Gastroesophageal sphincter (tissue), 3 donors: ENCODE measurements at regions not wholly inside any gene's neighbourhood (a gene's known extent, or its start where the extent isn't known, plus 50 kb on each side); places are given as distances from the start of the nearest gene placed in this dataset.

Source experiments
- EP300 ChIP-seq: sonication (generic); formaldehyde crosslinking; IDR thresholded peaks from one replicate; pipeline ENCODE4 v1.6.1; 2017; ENCODE audit warnings: antibody characterized with exemption, mild to moderate bottlenecking
- TF ChIP-seq, protein P1 (sequence below), 4 experiments: fragments of 200-600 bp in 2 of 4; fragments of 450-650 bp in 2 of 4; sonication (generic) in 1 of 4; IDR thresholded peaks; one replicate each; pipeline ENCODE4 v1.5.1; 2017 to 2019; ENCODE audit warnings: antibody characterized with exemption in 4 of 4, mild to moderate bottlenecking in 2 of 4, moderate library complexity in 2 of 4

DNA sequence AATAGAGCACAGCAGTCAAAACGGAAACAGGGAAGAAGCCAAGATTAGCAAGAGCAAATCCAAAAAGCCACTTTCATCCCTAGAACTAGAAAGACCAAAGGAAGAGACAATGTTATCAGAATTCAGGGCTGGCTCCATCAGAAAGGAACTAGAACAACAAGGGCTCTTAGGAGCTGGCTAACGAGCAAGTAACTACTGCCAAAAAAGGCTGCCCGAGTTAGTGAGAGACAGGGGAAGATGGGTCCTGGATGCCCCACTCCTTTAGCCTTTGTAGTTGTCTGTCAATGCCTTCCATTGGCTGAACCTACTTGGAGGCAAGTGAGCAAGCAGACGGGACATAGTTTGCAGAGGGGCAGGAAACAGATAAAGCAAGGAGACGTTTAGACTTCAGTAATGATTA, 240.4 kb downstream of the KLF12 start:
- TF ChIP-seq, protein P1, sequence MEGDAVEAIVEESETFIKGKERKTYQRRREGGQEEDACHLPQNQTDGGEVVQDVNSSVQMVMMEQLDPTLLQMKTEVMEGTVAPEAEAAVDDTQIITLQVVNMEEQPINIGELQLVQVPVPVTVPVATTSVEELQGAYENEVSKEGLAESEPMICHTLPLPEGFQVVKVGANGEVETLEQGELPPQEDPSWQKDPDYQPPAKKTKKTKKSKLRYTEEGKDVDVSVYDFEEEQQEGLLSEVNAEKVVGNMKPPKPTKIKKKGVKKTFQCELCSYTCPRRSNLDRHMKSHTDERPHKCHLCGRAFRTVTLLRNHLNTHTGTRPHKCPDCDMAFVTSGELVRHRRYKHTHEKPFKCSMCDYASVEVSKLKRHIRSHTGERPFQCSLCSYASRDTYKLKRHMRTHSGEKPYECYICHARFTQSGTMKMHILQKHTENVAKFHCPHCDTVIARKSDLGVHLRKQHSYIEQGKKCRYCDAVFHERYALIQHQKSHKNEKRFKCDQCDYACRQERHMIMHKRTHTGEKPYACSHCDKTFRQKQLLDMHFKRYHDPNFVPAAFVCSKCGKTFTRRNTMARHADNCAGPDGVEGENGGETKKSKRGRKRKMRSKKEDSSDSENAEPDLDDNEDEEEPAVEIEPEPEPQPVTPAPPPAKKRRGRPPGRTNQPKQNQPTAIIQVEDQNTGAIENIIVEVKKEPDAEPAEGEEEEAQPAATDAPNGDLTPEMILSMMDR (IDR thresholded peaks at IDR 0.05) = no peak
- TF ChIP-seq EP300 = no peak
